Fibroblast of pulmonary artery (primary cell): ENCODE measurements at regions not wholly inside any gene's neighbourhood (a gene's known extent, or its start where the extent isn't known, plus 50 kb on each side); places are given as distances from the start of the nearest gene placed in this dataset.
A peak's percentile ranks its signal among the peaks of the same experiment; 100 is the strongest.

Experiments
- DNase-seq: peaks from one replicate; pipeline ENCODE4 v3.0.0-alpha.2; 2010; ENCODE audit warnings: low read depth
- H3K4me3 ChIP-seq: replicated peaks from 2 replicates; pipeline ENCODE4 v1.5.1; 2011; ENCODE audit warnings: low read depth, mild to moderate bottlenecking, control low read depth, low read length, moderate library complexity
- CTCF ChIP-seq: IDR thresholded peaks from 2 replicates; pipeline ENCODE4 v1.5.1; 2011; ENCODE audit warnings: mild to moderate bottlenecking, control low read depth, low read length, inconsistent platforms; ENCODE audit errors: missing control alignments

DNA sequence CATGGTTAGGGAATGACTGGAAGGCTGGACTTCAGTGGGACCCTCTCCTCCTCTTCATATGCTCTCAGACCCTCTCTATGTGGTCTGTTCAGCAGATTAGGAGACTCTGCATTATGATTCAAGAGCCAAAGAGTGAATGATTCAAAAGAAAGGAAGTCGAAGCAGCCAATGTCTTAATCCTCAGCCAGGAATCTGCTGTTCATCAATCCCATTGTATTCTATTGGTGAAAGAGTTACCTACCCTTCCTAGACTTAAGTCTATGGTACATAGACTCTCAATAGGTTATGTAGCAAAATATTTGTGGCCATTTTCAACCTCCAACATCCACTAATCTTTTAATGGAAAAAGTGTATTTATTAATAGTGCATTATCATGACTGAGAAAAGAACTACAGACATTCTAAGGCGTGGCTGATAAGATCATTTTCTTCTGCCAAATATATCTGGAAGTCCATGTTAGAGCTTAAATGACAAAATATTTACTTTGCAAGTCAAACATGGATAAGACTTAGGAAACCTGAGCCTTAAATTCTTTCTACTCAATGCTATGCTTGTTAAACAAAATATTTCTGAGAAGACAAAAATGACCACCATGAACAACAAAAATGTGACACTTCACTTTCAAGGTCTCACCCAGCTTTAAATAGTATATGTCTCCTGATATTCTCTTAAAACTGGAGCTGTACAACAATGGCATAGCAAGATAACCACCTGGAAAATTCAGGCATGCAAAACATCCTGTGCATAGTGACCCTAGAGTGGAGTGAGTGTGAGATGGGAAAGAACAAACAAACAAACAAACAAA, 1100.6 kb downstream of the GALC start:
- TF ChIP-seq CTCF, result no peak
- no peak overlapping the region for H3K4me3 ChIP-seq
- no peak for DNase-seq

DNA sequence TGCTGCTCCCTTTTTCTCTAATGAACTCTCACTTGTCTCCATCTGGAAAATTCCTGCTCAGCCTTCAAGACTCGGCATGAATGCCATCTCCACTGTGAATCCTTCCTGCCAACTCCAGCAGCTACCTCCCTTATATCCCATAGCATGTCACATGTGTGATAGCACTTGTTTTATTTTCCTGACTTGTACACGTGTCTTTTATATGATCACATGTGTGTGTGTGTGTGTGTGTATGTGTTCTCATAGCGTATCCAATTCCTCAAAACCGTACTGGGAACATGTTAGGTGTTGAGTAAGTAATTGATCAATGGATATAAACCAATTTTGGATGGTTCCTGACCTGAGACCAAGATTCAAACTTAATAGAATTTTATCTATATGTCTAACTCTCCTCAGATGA, 1107.7 kb downstream of the GALC start:
- DNase-seq, result no peak
- no peak for TF ChIP-seq CTCF
- no peak overlapping the region for H3K4me3 ChIP-seq

DNA sequence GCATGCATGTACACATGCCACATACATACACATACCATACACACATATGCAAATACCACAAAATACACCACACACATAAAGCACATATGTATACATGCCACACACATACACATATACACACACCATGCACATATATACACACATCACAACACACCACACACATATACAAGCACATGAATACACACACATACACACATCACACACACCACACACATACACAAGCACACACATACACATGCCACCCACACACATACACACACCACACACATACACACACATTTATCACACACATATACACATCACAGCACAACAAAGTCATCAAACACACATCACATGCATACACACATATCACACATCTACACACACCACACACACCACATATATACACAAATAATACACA, 1108.5 kb downstream of the GALC start:
- H3K4me3 ChIP-seq, result no peak overlapping the region
- TF ChIP-seq CTCF, result no peak
- DNase-seq, result no peak

DNA sequence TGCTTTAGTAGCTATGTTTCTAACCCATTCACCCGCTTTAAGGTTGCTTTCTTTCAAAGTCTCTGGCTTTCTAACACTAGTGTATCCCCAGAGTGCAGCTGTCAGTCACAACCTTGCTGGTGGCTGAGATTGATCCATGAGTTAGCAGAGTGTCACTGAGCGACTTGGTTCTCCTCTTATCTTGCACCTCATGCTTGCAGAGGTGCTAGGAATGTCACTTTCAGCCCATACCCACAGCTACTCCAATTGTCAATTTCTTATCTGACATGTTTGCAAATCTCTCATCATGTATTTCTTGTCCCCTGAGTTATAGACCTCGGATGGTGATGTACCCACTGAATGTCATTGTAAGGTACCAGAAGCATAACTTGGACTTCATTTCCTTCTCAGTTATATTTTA, 1110.2 kb downstream of the GALC start:
- no peak for DNase-seq
- TF ChIP-seq CTCF, result no peak
- no peak overlapping the region for H3K4me3 ChIP-seq

- DNase-seq, result peak; percentile 2
- no peak overlapping the region for H3K4me3 ChIP-seq
- TF ChIP-seq CTCF, result no peak
Measured at GRCh38 chr14:86865934-86866333, 1127.0 kb downstream of the GALC start.

- H3K4me3 ChIP-seq, result no peak overlapping the region
- TF ChIP-seq CTCF, result no peak
- no peak for DNase-seq
Measured at GRCh38 chr14:86858591-86858990, 1134.4 kb downstream of the GALC start.

- peak; percentile 45 for DNase-seq
- no peak for TF ChIP-seq CTCF
- no peak overlapping the region for H3K4me3 ChIP-seq
Measured at GRCh38 chr14:86858031-86858430, 1135.0 kb downstream of the GALC start.
